Activated CD4-positive, alpha-beta T cell treated with anti-CD3 and anti-CD28 coated beads, Interleukin-2, Interleukin-4, amounts not matched to agents 100 ng/mL and 50 ng/mL, durations not matched to agents 16 hours and 8 hours (primary cell): ENCODE measurements at regions not wholly inside any gene's neighbourhood (a gene's known extent, or its start where the extent isn't known, plus 50 kb on each side); places are given as distances from the start of the nearest gene placed in this dataset.

Experiments used
- DNase-seq: peaks from one replicate; pipeline ENCODE4 v3.0.0-alpha.2; 2020; ENCODE audit warnings: low spot score

DNA sequence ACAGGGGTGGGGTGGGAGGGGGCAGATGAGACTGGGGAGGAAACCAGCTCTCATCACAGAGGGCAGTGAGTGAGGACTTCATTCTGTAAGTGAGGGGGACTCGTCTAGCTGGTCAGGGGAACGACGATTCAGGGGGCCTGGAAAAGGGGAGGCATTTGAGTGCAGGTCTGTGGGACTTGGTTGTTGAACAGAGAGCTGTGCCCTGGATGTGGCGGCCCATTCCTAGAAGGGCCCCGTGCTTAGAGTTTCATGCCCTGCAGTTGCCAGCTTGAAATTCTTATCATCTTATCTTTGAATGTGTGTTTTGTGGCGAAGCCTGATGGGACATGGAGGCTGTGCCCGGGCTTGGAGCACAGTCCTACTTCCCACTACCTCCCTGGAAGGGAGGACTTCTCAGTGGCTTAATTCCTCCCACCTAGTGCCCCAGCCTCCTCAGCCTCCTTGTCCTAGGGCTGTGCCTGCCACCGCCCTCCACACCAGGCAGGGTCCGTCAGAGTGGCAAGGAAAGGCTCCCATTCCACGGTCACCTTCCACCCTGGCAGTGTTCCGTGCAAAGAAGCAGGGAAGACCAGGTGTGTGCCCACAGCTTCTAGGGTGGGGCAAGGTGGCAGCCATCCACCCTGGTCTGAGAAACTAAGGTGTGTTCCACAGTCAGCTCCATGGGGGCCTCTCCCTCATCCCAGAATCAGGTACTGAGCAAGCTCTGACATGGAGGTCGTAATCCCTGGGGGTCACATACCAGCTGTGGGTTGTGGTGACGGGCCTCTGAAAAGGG lies 59.7 kb upstream of the LMO1 start:
- DNase-seq: no peak

DNA sequence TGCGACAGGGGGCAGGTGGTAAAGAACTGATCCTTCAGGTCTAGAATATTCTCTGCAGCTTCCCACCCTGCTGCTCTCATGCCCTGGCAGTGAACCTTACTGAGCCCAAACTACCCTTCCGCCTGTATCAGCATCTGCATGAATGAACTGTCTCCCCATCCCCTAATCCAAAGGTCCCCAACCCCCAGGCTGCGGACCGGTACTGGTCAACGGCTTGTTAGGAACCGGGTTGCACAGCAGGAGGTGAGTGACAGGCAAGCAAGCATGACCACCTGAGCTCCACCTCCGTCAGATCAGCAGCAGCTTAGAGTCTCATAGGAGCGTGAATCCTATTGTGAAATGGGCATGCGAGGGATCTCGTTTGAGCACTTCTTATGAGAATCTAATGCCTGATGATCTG lies 58.2 kb upstream of the LMO1 start:
- no peak for DNase-seq

DNA sequence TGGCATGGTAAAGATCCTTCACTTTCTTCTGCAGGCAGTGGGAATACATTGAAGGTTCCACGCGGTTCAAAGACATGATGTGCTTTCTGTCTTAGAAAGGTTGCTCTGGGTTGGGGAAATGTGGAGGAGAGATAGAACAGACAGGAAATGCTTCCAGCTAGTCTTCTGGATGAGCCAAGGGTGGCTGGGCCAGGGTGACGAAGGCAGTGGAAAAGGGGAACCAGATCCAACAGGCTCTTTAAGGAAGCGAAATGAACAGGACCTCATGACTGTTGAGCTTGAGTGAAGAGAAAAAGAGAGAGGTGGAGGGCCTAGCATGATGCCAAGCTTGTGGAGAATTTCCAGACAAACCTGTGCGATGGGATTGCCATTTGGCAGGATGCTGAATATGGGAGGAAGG lies 56.4 kb upstream of the LMO1 start:
- no peak for DNase-seq

DNA sequence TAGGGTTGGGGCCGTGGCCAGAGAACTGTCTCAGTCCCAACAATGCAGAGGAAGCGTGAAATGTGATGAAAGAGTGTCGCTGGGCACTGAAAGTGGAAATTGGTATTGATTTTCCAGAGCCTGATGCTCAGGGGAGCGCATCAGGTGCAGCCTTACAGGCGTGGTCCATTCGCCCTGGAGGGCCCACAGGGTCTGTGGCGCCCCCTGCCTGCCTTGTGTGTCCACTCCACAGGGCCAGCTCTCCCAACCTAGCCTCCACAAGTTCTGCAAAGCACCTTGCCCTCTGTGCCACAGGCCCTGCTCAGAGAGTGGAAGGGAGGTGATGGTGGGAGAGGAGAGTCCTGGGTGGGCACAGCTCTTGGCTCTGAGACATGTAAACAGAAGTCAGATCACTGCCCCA lies 54.9 kb upstream of the LMO1 start:
- no peak for DNase-seq

DNA sequence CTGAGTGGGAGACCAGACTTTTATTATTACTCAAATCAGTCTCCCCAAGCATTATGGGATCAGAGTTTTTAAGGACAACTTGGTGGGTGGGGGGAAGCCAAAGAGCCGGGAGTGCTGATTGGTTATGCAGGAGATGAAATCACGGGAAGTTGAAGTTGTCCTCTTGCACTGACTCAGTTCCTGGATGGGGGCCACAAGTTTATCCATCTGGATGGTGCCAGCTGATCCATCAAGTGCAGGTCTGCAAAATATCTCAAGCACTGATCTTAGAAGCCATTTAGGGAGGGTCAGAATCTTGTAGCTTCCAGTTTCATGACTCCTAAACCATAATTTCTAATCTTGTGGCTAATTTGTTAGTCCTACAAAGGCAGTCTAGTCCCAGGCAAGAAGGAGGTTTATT lies 53.5 kb upstream of the LMO1 start:
- no peak for DNase-seq

DNA sequence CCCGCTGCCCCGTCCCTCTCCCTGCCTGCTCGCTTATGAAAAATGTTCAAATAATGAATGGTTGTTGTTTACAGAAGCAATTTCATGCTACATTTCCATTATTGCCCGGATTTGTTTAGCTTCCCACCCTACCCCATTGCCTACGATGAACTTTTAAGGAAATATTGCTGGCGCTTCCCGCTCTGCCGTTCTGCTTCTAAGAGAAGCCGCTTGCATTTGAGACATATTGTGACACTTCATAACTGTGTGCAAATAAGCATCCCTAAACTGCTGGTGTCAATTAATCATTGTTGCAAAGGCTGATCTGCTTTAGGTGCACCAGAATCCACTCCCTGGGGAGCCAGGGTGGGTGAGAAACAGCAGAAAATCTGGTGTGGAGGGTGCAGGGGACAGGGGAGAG lies 52.3 kb upstream of the LMO1 start:
- no peak for DNase-seq

DNA sequence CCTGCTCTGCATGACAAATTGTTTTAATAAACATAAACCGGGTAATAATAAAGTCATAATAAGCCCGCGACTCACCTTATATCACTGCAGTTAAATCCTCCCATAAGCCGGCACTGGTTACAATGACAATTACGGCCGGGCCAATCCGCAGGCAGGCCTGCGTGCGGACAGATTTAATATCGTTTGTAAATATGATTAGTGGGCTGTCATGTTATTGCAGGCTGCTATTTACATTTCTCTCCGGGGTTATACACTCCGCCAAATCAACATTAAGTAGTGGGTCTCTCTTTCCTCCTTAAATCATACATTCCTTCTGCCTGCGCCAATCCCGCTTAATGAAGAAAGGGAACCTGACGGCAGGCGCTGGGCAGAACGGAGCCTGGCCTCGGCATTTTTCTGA lies 51.8 kb upstream of the LMO1 start:
- no peak for DNase-seq

DNA sequence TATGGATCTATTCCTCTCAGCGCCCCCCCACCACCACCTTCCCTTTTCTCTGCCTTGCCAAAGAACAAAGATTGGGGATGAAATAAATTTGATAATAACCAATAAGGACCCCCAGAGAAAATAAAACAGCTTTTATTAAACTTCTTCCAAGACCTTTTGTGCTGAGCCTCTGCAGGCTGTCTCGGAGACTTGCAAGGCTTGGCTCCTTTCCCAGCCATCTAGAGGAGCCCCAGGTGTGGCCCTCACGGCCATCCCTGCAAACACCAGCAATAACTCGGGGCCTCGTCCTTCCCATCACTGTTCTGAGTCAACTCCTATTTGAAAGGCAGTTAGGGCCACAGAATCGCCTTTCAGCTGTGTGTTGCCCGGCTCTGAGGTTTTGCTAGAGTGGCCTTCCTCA lies 51.2 kb upstream of the LMO1 start:
- DNase-seq: no peak

DNA sequence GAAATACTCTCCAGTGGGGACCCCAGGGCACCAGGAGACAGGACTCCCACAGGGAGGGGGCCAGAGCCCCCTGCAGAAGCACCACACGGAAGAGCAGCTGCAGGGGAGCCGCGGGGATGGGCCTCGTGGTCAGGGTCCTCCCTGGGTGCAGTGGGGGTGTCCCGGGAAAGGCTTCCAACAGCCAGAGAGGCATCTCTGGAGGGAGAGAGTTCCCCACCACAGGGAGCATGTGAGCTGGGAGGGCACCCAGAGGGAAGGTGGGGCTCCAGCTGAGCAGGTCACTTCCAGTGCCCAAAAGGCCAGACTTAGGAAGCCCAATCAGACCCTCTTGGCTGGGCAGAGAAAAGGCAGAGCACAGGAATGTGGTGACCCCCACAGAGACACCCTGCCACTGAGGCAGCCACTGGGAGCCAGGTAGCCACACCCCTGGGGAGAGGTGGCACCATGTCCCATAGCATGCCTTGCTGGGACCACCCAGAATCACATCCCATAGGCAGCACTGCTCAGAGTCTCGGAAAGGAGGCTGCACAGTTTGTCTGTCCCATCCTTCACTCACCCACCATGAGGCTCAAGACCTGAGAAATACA lies 49.9 kb upstream of the LMO1 start:
- DNase-seq: no peak
